Activated CD8-positive, alpha-beta memory T cell treated with anti-CD3 and anti-CD28 coated beads, Interleukin-2, amount 10 ng/mL, durations not matched to agents 7 days and 5 days (primary cell): ENCODE measurements at regions not wholly inside any gene's neighbourhood (a gene's known extent, or its start where the extent isn't known, plus 50 kb on each side); places are given as distances from the start of the nearest gene placed in this dataset.
"Not testable (repeated sequence)": the region's sequence is repeated elsewhere in the genome, so short reads cannot be mapped to it uniquely, and the experiment has no call there.

ENCODE experiments used
- ATAC-seq: fragments of 150-1000 bp; cut with Tn5 transposase; one replicate; pipeline ENCODE4 v1.10.0; 2021; ENCODE audit warnings: moderate library complexity
- CTCF ChIA-PET: fragments of 350-600 bp; sonication (Branson Sonifier 250); formaldehyde crosslinking; loops from one replicate; lab custom pipeline; 2021; ENCODE audit warnings: antibody characterized with exemption; lab: Charles Lee
- DNase-seq: peaks from one replicate; pipeline ENCODE4 v3.0.0-alpha.2; 2020
- H3K27ac Mint-ChIP-seq: one replicate; pipeline ENCODE4 v1.8.0; 2021; ENCODE audit warnings: mild to moderate bottlenecking, mixed read lengths
- H3K27me3 Mint-ChIP-seq: one replicate; pipeline ENCODE4 v1.8.0; 2021; ENCODE audit warnings: mixed read lengths
- H3K36me3 Mint-ChIP-seq: one replicate; pipeline ENCODE4 v1.8.0; 2021; ENCODE audit warnings: mild to moderate bottlenecking, mixed read lengths
- H3K4me1 Mint-ChIP-seq: one replicate; pipeline ENCODE4 v1.8.0; 2021; ENCODE audit warnings: mixed read lengths
- H3K4me3 Mint-ChIP-seq: one replicate; pipeline ENCODE4 v1.8.0; 2021; ENCODE audit warnings: mild to moderate bottlenecking, moderate library complexity, mixed read lengths
- H3K9me3 Mint-ChIP-seq: one replicate; pipeline ENCODE4 v1.8.0; 2022; ENCODE audit warnings: low read depth, mixed read lengths

GRCh38 chrX:1002611-1003010 is 209.8 kb downstream of the CRLF2 start:
- H3K36me3 Mint-ChIP-seq = no peaks in the 10 kb centered on the region

GRCh38 chrX:997631-998137 is 214.8 kb downstream of the CRLF2 start:
- H3K4me3 Mint-ChIP-seq = no peak overlapping the region
- H3K36me3 Mint-ChIP-seq = no peaks in the 10 kb centered on the region
- no peak for DNase-seq
- no peaks in the 10 kb centered on the region for H3K4me1 Mint-ChIP-seq
- peaks cover 12% of the 10 kb centered on the region for H3K9me3 Mint-ChIP-seq
- no peaks in the 10 kb centered on the region for H3K27me3 Mint-ChIP-seq
- ATAC-seq = no peak
- no peak overlapping the region for H3K27ac Mint-ChIP-seq
- CTCF ChIA-PET = no interaction called here

More at GRCh38 chrX:1002611-1003010, 209.8 kb downstream of the CRLF2 start:
- H3K4me3 Mint-ChIP-seq = no peak overlapping the region
- DNase-seq (no peak), ATAC-seq (no peak)
- CTCF ChIA-PET = no interaction called here
- H3K27me3 Mint-ChIP-seq = no peaks in the 10 kb centered on the region
- H3K9me3 Mint-ChIP-seq = no peaks in the 10 kb centered on the region
- no peak overlapping the region for H3K27ac Mint-ChIP-seq
- H3K4me1 Mint-ChIP-seq = no peaks in the 10 kb centered on the region

GRCh38 chrX:994780-995179 is 217.7 kb downstream of the CRLF2 start:
- DNase-seq (no peak), ATAC-seq (no peak)
- peaks cover 24% of the 10 kb centered on the region for H3K9me3 Mint-ChIP-seq
- H3K4me3 Mint-ChIP-seq = no peak overlapping the region
- H3K4me1 Mint-ChIP-seq = no peaks in the 10 kb centered on the region
- no peak overlapping the region for H3K27ac Mint-ChIP-seq
- no peaks in the 10 kb centered on the region for H3K36me3 Mint-ChIP-seq
- H3K27me3 Mint-ChIP-seq = no peaks in the 10 kb centered on the region
- CTCF ChIA-PET = no interaction called here

GRCh38 chrX:989959-990510 is 222.4 kb downstream of the CRLF2 start:
- Mint-ChIP-seq H3K27me3 (no peaks in the 10 kb centered on the region), H3K4me3 (no peak overlapping the region), H3K27ac (no peak overlapping the region), H3K4me1 (no peaks in the 10 kb centered on the region), H3K9me3 (peaks cover 28% of the 10 kb centered on the region), H3K36me3 (no peaks in the 10 kb centered on the region)
- ATAC-seq = peak; percentile 82
- CTCF ChIA-PET = no interaction called here
- DNase-seq = peak; percentile 66

GRCh38 chrX:988530-988929 is 223.9 kb downstream of the CRLF2 start:
- ATAC-seq, DNase-seq, H3K4me1 Mint-ChIP-seq, H3K4me3 Mint-ChIP-seq, H3K36me3 Mint-ChIP-seq, H3K27ac Mint-ChIP-seq, CTCF ChIA-PET, H3K27me3 Mint-ChIP-seq: not testable (repeated sequence)
- peaks cover 30% of the 10 kb centered on the region for H3K9me3 Mint-ChIP-seq

GRCh38 chrX:981791-982626 is 230.4 kb downstream of the CRLF2 start:
- Mint-ChIP-seq H3K4me3 (no peak overlapping the region), H3K36me3 (no peaks in the 10 kb centered on the region), H3K27ac (no peak overlapping the region), H3K4me1 (no peaks in the 10 kb centered on the region), H3K27me3 (peaks cover 2% of the 10 kb centered on the region), H3K9me3 (peaks cover 16% of the 10 kb centered on the region)
- CTCF ChIA-PET = no interaction called here
- no peak for DNase-seq
- ATAC-seq = no peak

GRCh38 chrX:980587-981235 is 231.7 kb downstream of the CRLF2 start:
- H3K4me1 Mint-ChIP-seq = no peaks in the 10 kb centered on the region
- H3K9me3 Mint-ChIP-seq = peaks cover 20% of the 10 kb centered on the region
- CTCF ChIA-PET = no interaction called here
- no peak overlapping the region for H3K27ac Mint-ChIP-seq
- no peak for DNase-seq
- no peaks in the 10 kb centered on the region for H3K36me3 Mint-ChIP-seq
- H3K4me3 Mint-ChIP-seq = no peak overlapping the region
- ATAC-seq = no peak
- H3K27me3 Mint-ChIP-seq = peaks cover 2% of the 10 kb centered on the region

GRCh38 chrX:979127-979526 is 233.3 kb downstream of the CRLF2 start:
- CTCF ChIA-PET, H3K36me3 Mint-ChIP-seq, H3K4me1 Mint-ChIP-seq, H3K27ac Mint-ChIP-seq, H3K27me3 Mint-ChIP-seq, H3K4me3 Mint-ChIP-seq, ATAC-seq, DNase-seq: not testable (repeated sequence)
- H3K9me3 Mint-ChIP-seq = peaks cover 15% of the 10 kb centered on the region

GRCh38 chrX:973010-973632 is 239.3 kb downstream of the CRLF2 start:
- CTCF ChIA-PET = no interaction called here
- no peak overlapping the region for H3K27ac Mint-ChIP-seq
- ATAC-seq = no peak
- H3K36me3 Mint-ChIP-seq = no peaks in the 10 kb centered on the region
- no peak overlapping the region for H3K4me3 Mint-ChIP-seq
- no peak for DNase-seq
- no peaks in the 10 kb centered on the region for H3K4me1 Mint-ChIP-seq
- H3K27me3 Mint-ChIP-seq = no peaks in the 10 kb centered on the region
- peaks cover 10% of the 10 kb centered on the region for H3K9me3 Mint-ChIP-seq

- no peak for DNase-seq
- H3K4me3 Mint-ChIP-seq = no peak overlapping the region
- H3K27ac Mint-ChIP-seq = no peak overlapping the region
- H3K4me1 Mint-ChIP-seq = no peaks in the 10 kb centered on the region
- no peaks in the 10 kb centered on the region for H3K36me3 Mint-ChIP-seq
- ATAC-seq = no peak
- H3K9me3 Mint-ChIP-seq = no peaks in the 10 kb centered on the region
- CTCF ChIA-PET = no interaction called here
- H3K27me3 Mint-ChIP-seq = no peaks in the 10 kb centered on the region
Observed at GRCh38 chrX:968148-968965, 244.1 kb downstream of the CRLF2 start.

GRCh38 chrX:966396-967070 is 245.9 kb downstream of the CRLF2 start:
- CTCF ChIA-PET = no interaction called here
- Mint-ChIP-seq H3K27ac (no peak overlapping the region), H3K36me3 (no peaks in the 10 kb centered on the region), H3K9me3 (no peaks in the 10 kb centered on the region), H3K4me1 (no peaks in the 10 kb centered on the region), H3K27me3 (no peaks in the 10 kb centered on the region), H3K4me3 (no peak overlapping the region)
- no peak for DNase-seq
- no peak for ATAC-seq

GRCh38 chrX:964831-965416 is 247.5 kb downstream of the CRLF2 start:
- ATAC-seq (no peak), DNase-seq (peak; percentile 19)
- Mint-ChIP-seq H3K36me3 (no peaks in the 10 kb centered on the region), H3K4me3 (no peak overlapping the region), H3K9me3 (peaks cover 2% of the 10 kb centered on the region), H3K27me3 (no peaks in the 10 kb centered on the region), H3K27ac (no peak overlapping the region), H3K4me1 (no peaks in the 10 kb centered on the region)
- CTCF ChIA-PET = no interaction called here
